Parathyroid adenoma (tissue), 2 donors: ENCODE measurements at regions not wholly inside any gene's neighbourhood (a gene's known extent, or its start where the extent isn't known, plus 50 kb on each side); places are given as distances from the start of the nearest gene placed in this dataset.

Source experiments
- H2AFZ ChIP-seq: fragments of 300-600 bp; sonication (generic); one replicate; pipeline ENCODE4 v1.7.0; 2017; ENCODE audit warnings: antibody characterized with exemption, mild to moderate bottlenecking
- H3K27ac ChIP-seq: fragments of 300-600 bp; sonication (generic); one replicate; pipeline ENCODE4 v1.7.0; 2017
- H3K27me3 ChIP-seq: fragments of 300-600 bp; sonication (generic); one replicate; pipeline ENCODE4 v1.7.0; 2017; ENCODE audit warnings: low read length; ENCODE audit not compliant: control insufficient read depth, insufficient read depth
- H3K36me3 ChIP-seq: fragments of 300-600 bp; sonication (generic); one replicate; pipeline ENCODE4 v1.7.0; 2017; ENCODE audit warnings: low read length; ENCODE audit not compliant: control insufficient read depth, insufficient read depth
- H3K4me1 ChIP-seq: fragments of 300-600 bp; sonication (generic); one replicate; pipeline ENCODE4 v1.7.0; 2017; ENCODE audit warnings: control low read depth
- H3K4me2 ChIP-seq: fragments of 300-600 bp; sonication (generic); one replicate; pipeline ENCODE4 v1.7.0; 2017; ENCODE audit warnings: low read length
- H3K4me3 ChIP-seq: fragments of 300-600 bp; sonication (generic); one replicate; pipeline ENCODE4 v1.7.0; 2017; ENCODE audit warnings: low read depth, low read length
- H3K79me2 ChIP-seq: fragments of 300-600 bp; sonication (generic); one replicate; pipeline ENCODE4 v1.7.0; 2017; ENCODE audit warnings: control low read depth
- H3K9ac ChIP-seq: fragments of 300-600 bp; sonication (generic); one replicate; pipeline ENCODE4 v1.7.0; 2017; ENCODE audit warnings: mild to moderate bottlenecking
- H3K9me3 ChIP-seq: fragments of 300-600 bp; sonication (generic); one replicate; pipeline ENCODE4 v1.7.0; 2017; ENCODE audit warnings: low read length; ENCODE audit not compliant: control insufficient read depth
- TF ChIP-seq, protein P1 (sequence below): fragments of 300-600 bp; sonication (generic); IDR thresholded peaks from one replicate; pipeline ENCODE4 v1.7.0; 2017; ENCODE audit warnings: antibody characterized with exemption, mild to moderate bottlenecking
- donor health status: primary hyperparathyroidism.

DNA sequence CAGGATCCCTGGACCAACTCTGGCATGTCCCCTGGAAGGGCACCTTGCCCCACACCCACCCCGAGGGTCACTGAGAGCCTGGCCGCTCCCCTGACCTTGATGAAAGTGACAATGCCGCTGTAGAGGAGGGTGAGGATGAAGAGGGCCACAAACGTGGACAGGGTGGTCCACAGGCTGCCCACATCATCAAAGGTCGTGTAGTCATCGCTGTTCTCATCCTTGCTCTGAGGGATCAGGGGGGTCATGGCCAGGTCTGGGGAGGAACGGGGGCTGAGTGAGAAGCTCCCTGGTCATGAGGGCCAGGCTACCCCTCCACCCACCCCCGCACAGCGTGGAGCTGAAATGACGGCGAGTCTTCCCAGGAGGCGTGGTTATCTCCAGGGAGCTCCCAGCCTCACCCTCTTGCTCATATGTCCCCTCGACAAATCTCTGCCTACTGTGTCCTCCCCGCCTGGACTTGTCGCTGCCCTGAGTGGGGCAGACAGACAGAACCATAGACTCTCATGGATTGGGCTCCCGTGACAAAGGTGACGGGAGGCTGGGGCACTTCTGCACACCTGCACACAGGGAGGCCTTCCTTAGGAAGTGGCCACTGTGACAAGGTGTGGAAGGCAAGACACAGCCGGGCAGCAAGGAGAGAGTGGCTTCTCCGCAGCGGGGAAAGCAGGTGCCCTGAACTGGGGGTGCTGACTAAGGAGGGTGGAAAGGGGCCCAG lies 311.1 kb downstream of the TMEM121 start:
- Histone ChIP-seq H3K27ac (no peak overlapping the region), H3K9ac (no peak overlapping the region), H3K4me1 (no peaks in the 10 kb centered on the region), H2AFZ (no peak overlapping the region), H3K79me2 (no peaks in the 10 kb centered on the region), H3K27me3 (no peaks in the 10 kb centered on the region), H3K4me3 (no peak overlapping the region), H3K9me3 (no peaks in the 10 kb centered on the region), H3K4me2 (no peak overlapping the region), H3K36me3 (no peaks in the 10 kb centered on the region)
- TF ChIP-seq, protein P1, sequence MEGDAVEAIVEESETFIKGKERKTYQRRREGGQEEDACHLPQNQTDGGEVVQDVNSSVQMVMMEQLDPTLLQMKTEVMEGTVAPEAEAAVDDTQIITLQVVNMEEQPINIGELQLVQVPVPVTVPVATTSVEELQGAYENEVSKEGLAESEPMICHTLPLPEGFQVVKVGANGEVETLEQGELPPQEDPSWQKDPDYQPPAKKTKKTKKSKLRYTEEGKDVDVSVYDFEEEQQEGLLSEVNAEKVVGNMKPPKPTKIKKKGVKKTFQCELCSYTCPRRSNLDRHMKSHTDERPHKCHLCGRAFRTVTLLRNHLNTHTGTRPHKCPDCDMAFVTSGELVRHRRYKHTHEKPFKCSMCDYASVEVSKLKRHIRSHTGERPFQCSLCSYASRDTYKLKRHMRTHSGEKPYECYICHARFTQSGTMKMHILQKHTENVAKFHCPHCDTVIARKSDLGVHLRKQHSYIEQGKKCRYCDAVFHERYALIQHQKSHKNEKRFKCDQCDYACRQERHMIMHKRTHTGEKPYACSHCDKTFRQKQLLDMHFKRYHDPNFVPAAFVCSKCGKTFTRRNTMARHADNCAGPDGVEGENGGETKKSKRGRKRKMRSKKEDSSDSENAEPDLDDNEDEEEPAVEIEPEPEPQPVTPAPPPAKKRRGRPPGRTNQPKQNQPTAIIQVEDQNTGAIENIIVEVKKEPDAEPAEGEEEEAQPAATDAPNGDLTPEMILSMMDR: no peak

DNA sequence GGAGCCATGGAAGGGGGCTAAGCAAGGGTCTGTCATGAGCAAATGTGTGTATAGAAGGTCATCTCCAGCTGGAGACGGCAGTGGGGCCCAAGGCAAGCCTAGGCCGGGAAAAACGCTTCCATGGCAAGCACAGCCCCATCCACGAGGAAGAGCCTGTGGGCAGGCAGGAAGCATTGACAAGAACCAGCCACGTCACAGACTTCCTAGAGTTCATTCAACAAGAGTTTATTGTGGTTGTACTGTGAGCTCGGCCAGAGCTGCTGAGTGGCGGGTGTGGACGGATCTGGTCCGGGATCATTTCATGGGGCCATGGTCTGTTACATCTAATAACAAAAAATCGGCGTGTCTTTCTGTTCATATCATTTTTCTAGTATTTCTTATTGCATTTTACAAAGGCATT lies 311.7 kb downstream of the TMEM121 start:
- H3K36me3 ChIP-seq: no peaks in the 10 kb centered on the region
- no peak overlapping the region for H2AFZ ChIP-seq
- no peak overlapping the region for H3K4me2 ChIP-seq
- TF ChIP-seq, protein P1: no peak
- H3K9ac ChIP-seq: no peak overlapping the region
- H3K4me3 ChIP-seq: no peak overlapping the region
- H3K9me3 ChIP-seq: no peaks in the 10 kb centered on the region
- no peaks in the 10 kb centered on the region for H3K79me2 ChIP-seq
- H3K27ac ChIP-seq: no peak overlapping the region
- H3K27me3 ChIP-seq: no peaks in the 10 kb centered on the region
- no peaks in the 10 kb centered on the region for H3K4me1 ChIP-seq

DNA sequence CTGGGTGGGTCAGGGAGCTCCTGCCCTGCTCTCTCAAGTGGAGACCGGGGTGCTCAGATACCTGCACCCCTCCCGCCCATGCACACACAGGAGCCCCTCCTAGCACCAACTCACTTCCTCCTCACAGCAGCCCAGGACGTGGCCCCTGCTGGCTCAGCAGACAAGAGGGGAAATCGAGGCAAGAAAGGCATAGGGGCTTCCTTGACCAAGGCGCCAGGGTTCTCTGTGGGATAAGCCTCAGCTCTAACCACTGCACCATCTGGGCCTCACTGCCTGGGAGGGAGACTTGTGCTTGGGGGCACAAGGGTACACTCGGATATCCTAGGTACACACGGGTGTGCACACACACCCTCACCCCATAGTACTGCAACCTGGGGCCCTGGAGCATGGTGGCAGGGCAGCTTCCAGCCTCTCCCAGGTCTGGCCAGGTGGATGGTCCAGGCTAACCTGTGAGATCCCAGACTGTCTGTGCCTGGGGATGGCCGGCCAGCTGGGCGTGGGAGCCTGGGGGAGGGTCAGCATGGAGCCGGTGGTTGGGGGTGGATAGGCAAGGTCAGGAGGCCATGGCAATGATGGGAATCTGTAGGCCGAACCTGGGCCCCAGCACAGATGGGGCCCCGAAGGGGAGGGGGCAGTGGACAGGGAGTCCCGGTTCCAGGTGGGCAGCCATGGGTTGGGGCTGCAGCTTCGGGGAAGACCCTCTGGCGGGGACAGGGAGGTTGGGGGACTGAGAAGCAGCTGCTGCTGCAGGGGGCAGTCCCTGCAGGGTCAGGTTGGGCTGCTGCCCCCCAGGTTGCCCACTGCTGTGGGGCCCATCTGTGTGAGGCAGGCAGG lies 312.4 kb downstream of the TMEM121 start:
- Histone ChIP-seq H2AFZ (no peak overlapping the region), H3K79me2 (no peaks in the 10 kb centered on the region), H3K27ac (no peak overlapping the region), H3K4me1 (no peaks in the 10 kb centered on the region), H3K9ac (no peak overlapping the region), H3K4me3 (no peak overlapping the region), H3K36me3 (no peaks in the 10 kb centered on the region), H3K9me3 (no peaks in the 10 kb centered on the region), H3K4me2 (no peak overlapping the region), H3K27me3 (no peaks in the 10 kb centered on the region)
- TF ChIP-seq, protein P1: no peak

DNA sequence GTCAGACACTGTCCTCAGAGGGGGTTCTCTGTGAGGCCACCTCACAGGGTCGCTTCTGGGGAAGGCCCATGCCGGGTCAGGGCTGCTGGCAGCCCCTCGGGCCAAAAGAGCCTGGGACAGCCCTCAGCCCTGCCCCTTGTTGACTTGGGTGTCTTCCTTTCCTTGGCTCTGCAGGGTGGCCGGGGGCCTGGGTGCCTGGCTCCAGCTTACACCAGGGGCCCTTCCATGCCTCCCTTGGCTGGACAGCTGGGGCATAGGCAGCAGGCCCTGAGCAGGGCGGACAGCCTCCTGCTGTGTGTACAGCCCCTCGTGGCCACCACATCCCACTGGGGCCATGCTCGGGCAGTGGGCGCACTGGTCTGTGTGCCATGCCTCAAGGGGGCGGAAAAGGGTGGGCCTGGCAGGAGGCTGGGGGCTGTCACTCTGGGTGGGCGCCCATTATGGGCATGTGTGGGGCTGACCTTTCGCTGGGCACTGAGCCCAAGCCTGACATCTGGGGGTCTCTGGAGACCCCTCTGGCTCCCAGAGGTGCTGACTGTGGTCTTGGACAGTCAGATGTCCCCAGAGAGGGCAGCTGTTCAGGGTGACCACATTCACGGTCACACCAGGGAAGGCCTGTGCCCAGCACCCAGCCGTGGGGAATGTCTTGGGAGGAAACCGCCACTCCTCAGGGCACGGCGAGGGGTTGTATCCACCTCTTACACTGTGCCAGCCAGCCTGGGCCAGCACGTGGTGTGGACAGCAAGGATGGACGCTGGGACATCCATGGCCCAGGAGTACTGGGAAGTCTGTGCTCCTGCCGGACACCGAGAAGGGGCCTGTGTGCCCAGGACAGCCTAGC lies 313.3 kb downstream of the TMEM121 start:
- Histone ChIP-seq H3K79me2 (no peaks in the 10 kb centered on the region), H3K4me2 (no peak overlapping the region), H3K27me3 (no peaks in the 10 kb centered on the region), H3K36me3 (no peaks in the 10 kb centered on the region), H3K9ac (no peak overlapping the region), H3K27ac (no peak overlapping the region), H3K4me3 (no peak overlapping the region), H3K4me1 (no peaks in the 10 kb centered on the region), H3K9me3 (no peaks in the 10 kb centered on the region), H2AFZ (no peak overlapping the region)
- TF ChIP-seq, protein P1: no peak
